HuH-7 (cell line): ENCODE measurements at regions not wholly inside any gene's neighbourhood (a gene's known extent, or its start where the extent isn't known, plus 50 kb on each side); places are given as distances from the start of the nearest gene placed in this dataset.

ENCODE experiments used
- DNase-seq: peaks from one replicate; pipeline ENCODE4 v3.0.0; 2011; ENCODE audit warnings: low spot score

DNA sequence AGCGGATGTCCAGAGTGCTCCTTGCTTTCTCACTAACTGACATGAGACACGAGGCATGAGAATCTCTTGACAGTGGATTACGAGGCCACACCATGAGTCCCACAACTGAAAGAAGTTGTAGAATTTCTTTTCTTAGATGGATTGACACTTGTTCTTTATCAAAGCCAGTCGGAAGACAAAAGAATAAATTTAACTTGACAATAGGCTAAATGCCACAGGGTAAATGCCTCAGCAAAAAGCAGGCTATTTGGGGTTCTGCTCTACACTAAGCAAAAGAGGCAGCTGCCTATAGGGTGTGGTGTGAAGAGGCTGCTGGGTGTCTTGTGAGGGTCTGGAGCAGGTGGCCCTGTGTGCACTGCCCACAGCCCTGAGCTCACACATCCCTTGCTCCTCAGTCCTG is 135.1 kb upstream of the SEMA6D start:
- no peak for DNase-seq

- DNase-seq = no peak
Observed at GRCh38 chr15:47584316-47584715, 133.0 kb upstream of the SEMA6D start.

GRCh38 chr15:47586653-47587224 is 130.6 kb upstream of the SEMA6D start:
- no peak for DNase-seq

- no peak for DNase-seq
Observed at GRCh38 chr15:47587940-47588802, 129.1 kb upstream of the SEMA6D start.

GRCh38 chr15:47588958-47589357 is 128.3 kb upstream of the SEMA6D start:
- no peak for DNase-seq

DNA sequence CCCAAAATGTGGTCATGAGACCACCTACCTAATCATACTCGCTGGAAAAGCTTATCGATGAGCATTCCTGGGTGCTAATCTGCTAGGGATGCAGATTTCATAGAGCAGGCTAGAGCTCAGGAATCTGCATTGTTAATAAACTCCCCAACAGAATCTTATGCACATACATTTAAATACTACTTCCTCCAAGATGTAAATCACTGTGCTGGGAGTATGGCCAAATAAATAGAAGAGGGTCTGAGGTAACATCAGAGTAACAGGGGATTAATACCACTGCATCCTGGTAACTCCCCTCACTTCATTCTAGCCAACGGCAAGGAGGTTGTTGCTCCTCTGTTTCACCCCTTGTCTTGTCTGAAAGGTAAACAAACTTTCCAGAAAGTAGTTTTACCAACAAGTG is 118.3 kb upstream of the SEMA6D start:
- no peak for DNase-seq

GRCh38 chr15:47599806-47600205 is 117.5 kb upstream of the SEMA6D start:
- DNase-seq = no peak

GRCh38 chr15:47602121-47602520 is 115.2 kb upstream of the SEMA6D start:
- DNase-seq = no peak

DNA sequence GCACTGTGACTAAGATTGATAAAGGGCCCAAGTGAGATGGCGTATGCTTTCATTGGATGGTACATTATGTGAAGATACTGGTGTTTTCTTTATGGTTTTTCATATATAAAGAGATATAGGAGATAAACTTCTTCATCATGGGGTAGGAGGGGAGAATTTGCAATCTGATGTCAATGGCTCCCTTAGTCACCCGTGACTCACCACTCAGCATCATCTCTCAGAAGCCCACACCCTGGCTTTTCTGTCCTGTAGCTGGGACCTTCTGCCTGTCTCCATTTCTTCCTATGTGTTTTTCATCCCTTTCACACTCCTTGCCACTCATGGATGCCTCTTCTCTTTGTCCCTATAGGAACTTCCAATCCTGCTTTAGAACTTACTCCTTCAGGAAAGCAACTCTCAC is 114.3 kb upstream of the SEMA6D start:
- DNase-seq = no peak

- DNase-seq = no peak
Observed at GRCh38 chr15:47607695-47608094, 109.6 kb upstream of the SEMA6D start.

- DNase-seq = no peak
Observed at GRCh38 chr15:47609693-47610092, 107.6 kb upstream of the SEMA6D start.

DNA sequence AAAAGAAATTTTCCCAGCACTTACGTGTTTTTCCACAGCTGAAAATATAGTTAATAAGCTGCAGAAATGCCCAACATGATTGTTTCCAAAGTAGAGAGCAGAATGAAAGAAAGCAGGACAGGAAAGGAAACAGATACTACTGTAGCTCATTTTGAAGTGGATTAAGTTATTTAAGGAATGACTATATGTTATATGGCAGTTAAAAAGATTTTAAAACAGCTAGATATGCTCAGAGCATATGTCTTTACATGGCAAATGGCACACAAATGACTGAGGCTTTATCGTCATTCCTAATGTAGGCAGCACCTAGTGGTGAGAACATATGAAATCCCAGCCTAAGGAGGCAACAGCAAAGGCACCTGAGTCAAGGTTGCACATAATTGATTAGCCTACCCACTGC is 106.6 kb upstream of the SEMA6D start:
- DNase-seq = no peak

GRCh38 chr15:47614360-47615011 is 102.8 kb upstream of the SEMA6D start:
- no peak for DNase-seq

DNA sequence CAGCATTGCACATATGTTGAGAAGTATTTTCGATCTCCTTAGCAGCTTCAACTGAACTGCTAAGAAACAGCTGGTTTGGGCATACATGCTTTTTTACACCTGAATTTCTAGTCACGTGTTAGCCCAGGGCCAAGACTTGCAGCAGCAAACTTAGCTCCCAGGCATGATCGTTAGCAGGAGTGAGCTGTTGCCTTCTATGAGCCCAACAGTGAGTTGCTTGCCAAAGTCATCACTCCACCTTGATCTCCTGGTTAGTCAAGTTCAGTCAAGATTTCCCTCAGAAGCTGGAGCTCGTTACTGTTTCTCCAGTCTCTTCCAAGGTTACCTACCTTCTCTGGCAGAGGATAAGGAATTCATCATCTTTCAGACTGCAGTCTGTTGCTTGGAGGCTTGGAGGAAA is 100.4 kb upstream of the SEMA6D start:
- no peak for DNase-seq

DNA sequence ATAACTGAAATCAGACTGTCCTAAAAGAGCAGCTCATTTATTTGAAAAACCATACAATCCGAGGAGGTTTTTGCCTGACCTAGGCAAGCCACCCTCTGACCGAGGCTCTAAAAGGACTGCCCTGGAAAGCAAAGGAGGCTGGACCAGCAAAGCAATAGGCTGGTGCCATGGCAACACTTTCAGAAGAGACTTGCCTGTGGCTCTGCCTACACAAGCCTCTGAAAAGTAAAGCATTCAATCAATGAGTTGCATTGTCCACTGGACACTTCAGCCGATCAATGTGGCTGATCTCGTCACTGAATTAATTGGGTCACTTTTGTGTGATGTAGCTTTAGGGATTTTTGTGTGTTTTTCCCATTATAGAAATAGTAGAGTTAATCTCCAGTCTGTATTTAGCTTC is 99.1 kb upstream of the SEMA6D start:
- no peak for DNase-seq

DNA sequence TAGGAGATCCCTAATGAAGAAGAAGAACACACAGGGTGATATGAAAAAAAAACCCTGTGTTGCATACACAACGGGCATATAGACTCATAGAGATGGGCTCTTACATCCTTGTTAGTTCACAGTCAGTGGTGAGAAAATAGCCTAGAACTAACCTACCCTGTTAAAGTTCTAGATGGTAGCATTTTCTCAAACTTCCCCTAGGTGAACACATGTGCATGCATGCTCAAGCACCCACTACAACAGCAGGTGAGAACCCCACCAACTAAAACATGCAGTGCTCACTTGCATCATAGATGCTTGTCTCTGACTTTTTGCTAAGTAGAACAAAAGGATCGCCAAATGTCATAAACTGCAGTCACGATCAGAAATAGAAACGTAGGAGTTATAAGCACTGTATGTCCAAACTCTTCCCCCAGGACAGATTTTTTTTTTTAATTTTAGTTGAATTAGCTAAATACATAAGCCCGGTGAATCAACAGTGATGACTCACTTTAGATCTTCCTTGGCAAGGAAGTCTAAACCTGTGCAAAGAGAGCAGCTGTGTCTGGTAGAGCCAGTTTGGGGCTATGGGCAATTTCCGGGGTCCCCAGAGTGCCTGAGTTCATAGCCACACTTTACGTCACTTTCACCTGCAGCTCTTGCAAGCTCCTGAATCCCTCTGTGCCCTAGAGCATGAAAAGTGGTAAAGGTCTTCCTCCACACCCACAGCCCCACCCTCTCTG is 96.2 kb upstream of the SEMA6D start:
- DNase-seq = no peak

- no peak for DNase-seq
Observed at GRCh38 chr15:47622055-47622454, 95.2 kb upstream of the SEMA6D start.

DNA sequence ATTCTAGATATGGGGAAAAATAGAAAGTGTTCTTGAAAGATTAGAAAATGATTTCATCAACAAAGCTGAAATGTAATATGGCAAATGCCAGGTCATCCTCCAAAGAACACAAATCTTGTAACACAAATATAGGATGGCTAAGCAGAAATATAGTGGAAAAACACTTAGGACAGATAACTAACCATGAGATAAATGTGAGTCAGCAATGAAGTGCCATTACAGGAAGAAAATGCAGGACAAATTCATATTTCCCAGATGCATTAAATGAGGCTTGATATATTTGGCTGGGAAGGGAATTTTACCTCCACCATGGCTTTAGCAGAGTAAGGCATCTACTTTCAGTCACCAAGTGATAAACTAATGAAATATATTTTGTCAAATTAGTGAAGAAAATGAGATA is 92.8 kb upstream of the SEMA6D start:
- no peak for DNase-seq

DNA sequence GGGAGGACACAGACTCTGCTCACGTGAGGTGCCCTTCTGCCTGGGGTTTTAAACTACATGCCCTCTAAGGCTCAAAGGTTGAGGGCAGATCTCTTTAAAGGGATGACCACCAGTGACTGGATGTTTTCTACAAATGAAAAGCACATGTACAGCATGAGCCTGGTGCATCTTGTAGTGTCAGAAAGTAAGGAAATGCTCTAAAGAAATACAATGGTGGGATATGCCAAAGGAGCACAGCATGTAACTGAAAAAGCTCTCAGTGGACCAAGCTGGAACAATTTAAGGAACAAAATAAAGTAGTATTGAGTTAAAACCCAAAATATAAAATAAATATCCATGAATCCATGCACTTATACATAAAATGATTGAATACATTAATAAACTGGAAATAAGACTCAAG is 78.3 kb upstream of the SEMA6D start:
- DNase-seq = no peak

- DNase-seq = no peak
Observed at GRCh38 chr15:47640079-47640478, 77.2 kb upstream of the SEMA6D start.

DNA sequence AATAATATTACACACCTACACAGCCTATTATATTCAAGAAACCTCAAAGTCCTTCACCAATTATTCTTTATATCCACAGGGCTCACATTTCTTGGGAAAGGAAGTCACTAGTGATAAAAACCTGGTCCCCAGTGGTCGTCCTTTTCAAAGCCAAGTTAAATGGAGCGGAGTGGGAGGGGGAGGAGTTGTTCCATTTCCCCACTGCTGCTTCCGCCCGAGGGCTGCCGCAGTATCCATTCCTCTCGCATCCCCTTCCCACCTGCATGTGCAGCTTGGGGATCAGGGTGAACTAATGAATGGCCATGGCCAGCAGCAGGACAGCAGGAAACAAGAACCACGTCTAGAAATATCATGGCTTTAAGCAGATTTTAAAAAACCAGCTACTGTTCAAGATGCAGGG is 76.4 kb upstream of the SEMA6D start:
- no peak for DNase-seq

DNA sequence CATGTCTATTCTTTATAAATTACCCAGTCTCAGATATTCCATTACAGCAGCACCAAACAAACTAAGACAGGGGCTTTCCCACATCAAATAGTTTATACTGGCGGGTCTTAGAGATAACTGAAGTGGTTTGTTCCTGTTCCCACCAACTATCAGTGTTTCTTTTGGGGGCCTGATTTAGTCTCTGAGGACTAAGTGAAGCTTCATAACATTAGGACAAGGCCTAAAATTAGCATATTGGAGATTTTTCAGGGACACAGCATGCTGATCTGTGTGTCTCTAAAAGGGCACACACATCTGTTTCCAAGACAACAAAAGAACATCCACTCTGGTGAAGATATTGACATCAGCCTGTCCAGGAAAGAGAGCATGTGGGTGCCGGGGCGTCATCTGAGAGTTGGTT is 72.6 kb upstream of the SEMA6D start:
- DNase-seq = no peak

GRCh38 chr15:47650564-47650963 is 66.7 kb upstream of the SEMA6D start:
- DNase-seq = no peak
